PC-3 (cell line): ENCODE measurements at regions not wholly inside any gene's neighbourhood (a gene's known extent, or its start where the extent isn't known, plus 50 kb on each side); places are given as distances from the start of the nearest gene placed in this dataset.
"Not testable (repeated sequence)": the region's sequence is repeated elsewhere in the genome, so short reads cannot be mapped to it uniquely, and the experiment has no call there.

ENCODE experiments used
- ATAC-seq: fragments of 200-7000 bp; cut with Tn5 transposase; 2 replicates; pipeline ENCODE4 v1.9.1; 2020; ENCODE audit warnings: mild to moderate bottlenecking, moderate library complexity
- BruUV-seq: library from RNA; stranded (reverse); fragments of 400-500 nt; replicated peaks from 2 replicates; lab custom pipeline; 2021; lab: Mats Ljungman, UMichigan
- CTCF ChIA-PET: fragments of 300-600 bp; sonication (Branson Sonifier 250); formaldehyde crosslinking; loops from one replicate; lab custom pipeline; 2022; ENCODE audit warnings: antibody characterized with exemption; lab: Charles Lee
- POLR2A ChIA-PET: fragments of 300-600 bp; sonication (Branson Sonifier 250); formaldehyde crosslinking; loops from one replicate; lab custom pipeline; 2022; ENCODE audit warnings: antibody characterized with exemption; ENCODE audit not compliant: unreplicated experiment; lab: Charles Lee
- DNase-seq: peaks from one replicate; pipeline ENCODE4 v3.0.0-alpha.2; 2015
- H2AFZ ChIP-seq: fragments of 300-600 bp; sonication (generic); 2 replicates; pipeline ENCODE4 v1.6.0; 2016; ENCODE audit warnings: antibody characterized with exemption, low read length
- H3F3A ChIP-seq: fragments of 300-600 bp; sonication (generic); one replicate; pipeline ENCODE4 v1.6.0; 2017; ENCODE audit warnings: antibody characterized with exemption, low read length, control low read depth, mild to moderate bottlenecking; ENCODE audit not compliant: unreplicated experiment
- H3K27ac ChIP-seq: fragments of 300-600 bp; sonication (generic); 2 replicates; pipeline ENCODE4 v1.5.1; 2016; ENCODE audit warnings: mild to moderate bottlenecking, low read length
- H3K27me3 ChIP-seq: fragments of 300-600 bp; sonication (generic); 2 replicates; pipeline ENCODE4 v1.6.1; 2016; ENCODE audit warnings: low read length, mixed read lengths
- H3K36me3 ChIP-seq: fragments of 300-600 bp; sonication (generic); 2 replicates; pipeline ENCODE4 v1.6.1; 2016; ENCODE audit warnings: low read depth, mixed run types, low read length, mixed read lengths
- H3K4me1 ChIP-seq: fragments of 300-600 bp; sonication (generic); 2 replicates; pipeline ENCODE4 v1.5.1; 2016; ENCODE audit warnings: low read length; ENCODE audit not compliant: insufficient read depth
- H3K4me2 ChIP-seq: fragments of 300-600 bp; sonication (generic); 2 replicates; pipeline ENCODE4 v1.6.0; 2016; ENCODE audit warnings: low read length
- H3K4me3 ChIP-seq: fragments of 300-600 bp; sonication (generic); 2 replicates; pipeline ENCODE4 v1.5.1; 2016; ENCODE audit warnings: mild to moderate bottlenecking, low read length, mixed read lengths
- H3K79me2 ChIP-seq: fragments of 300-600 bp; sonication (generic); 2 replicates; pipeline ENCODE4 v1.6.1; 2017; ENCODE audit warnings: low read length, mixed read lengths
- H3K9ac ChIP-seq: fragments of 300-600 bp; sonication (generic); 2 replicates; pipeline ENCODE4 v1.6.0; 2016; ENCODE audit warnings: mild to moderate bottlenecking, low read length
- H3K9me2 ChIP-seq: fragments of 300-600 bp; sonication (generic); replicated peaks from 2 replicates; pipeline ENCODE4 v1.6.1; 2016; ENCODE audit warnings: mixed run types, low read length, mixed read lengths
- H3K9me3 ChIP-seq: fragments of 300-600 bp; sonication (generic); 2 replicates; pipeline ENCODE4 v1.6.1; 2016; ENCODE audit warnings: low read length, mixed read lengths
- H4K20me1 ChIP-seq: fragments of 300-600 bp; sonication (generic); 2 replicates; pipeline ENCODE4 v1.6.1; 2016; ENCODE audit warnings: low read length, mixed read lengths
- CTCF ChIP-seq: fragments of 300-600 bp; sonication (generic); conservative IDR thresholded peaks from 2 replicates; pipeline ENCODE4 v1.5.1; 2017; ENCODE audit warnings: antibody characterized with exemption, low read depth, mild to moderate bottlenecking, low read length
- EZH2 ChIP-seq: fragments of 300-600 bp; sonication (generic); IDR thresholded peaks from one replicate; pipeline ENCODE4 v1.6.1; 2017; ENCODE audit warnings: antibody characterized with exemption, mild to moderate bottlenecking, low read length; ENCODE audit not compliant: unreplicated experiment
- EZH2phosphoT487 ChIP-seq: fragments of 300-600 bp; sonication (generic); IDR thresholded peaks from 2 replicates; pipeline ENCODE4 v1.6.1; 2018; ENCODE audit warnings: mild to moderate bottlenecking, antibody characterized with exemption, low read length, borderline replicate concordance
- intact Hi-C: fragments of 100-400 bp; cut with micrococcal nuclease; formaldehyde crosslinking; loops from 2 replicates; pipeline ENCODE4 v1.9.0; 2023

GRCh38 chr2:63737081-63737751, 104.5 kb upstream of the UGP2 start:
- intact Hi-C loops: no loop called here
- Histone ChIP-seq H3K36me3 (no peaks in the 10 kb centered on the region), H4K20me1 (no peaks in the 10 kb centered on the region), H2AFZ (no peak overlapping the region), H3K9ac (no peak overlapping the region), H3K27me3 (no peaks in the 10 kb centered on the region), H3F3A (peaks cover 4% of the 10 kb centered on the region), H3K4me3 (no peak overlapping the region), H3K4me2 (no peak overlapping the region), H3K79me2 (no peaks in the 10 kb centered on the region), H3K4me1 (peaks cover 61% of the 10 kb centered on the region), H3K27ac (peak overlapping the region; percentile 65), H3K9me3 (no peaks in the 10 kb centered on the region), H3K9me2 (no peaks in the 10 kb centered on the region)
- ChIA-PET POLR2A (interaction anchor here (1.0 kb wide), 1 partner anchor 104 kb away, joined by 3 read pairs; the partner anchor contains the start of gene UGP2), CTCF (no interaction called here)
- ATAC-seq (no peak), DNase-seq (no peak)
- TF ChIP-seq EZH2phosphoT487 (no peak), EZH2 (no peak), CTCF (no peak)
- BruUV-seq: no TSS peak

GRCh38 chr2:63738019-63738418, 103.7 kb upstream of the UGP2 start:
- Histone ChIP-seq H3K4me3 (no peak overlapping the region), H3K4me1 (peaks cover 62% of the 10 kb centered on the region), H3K27ac (peak overlapping the region; percentile 37), H3K36me3 (no peaks in the 10 kb centered on the region), H3K9me2 (no peaks in the 10 kb centered on the region), H3K9me3 (no peaks in the 10 kb centered on the region), H3K79me2 (no peaks in the 10 kb centered on the region), H2AFZ (no peak overlapping the region), H3K27me3 (no peaks in the 10 kb centered on the region), H4K20me1 (no peaks in the 10 kb centered on the region), H3F3A (peaks cover 4% of the 10 kb centered on the region), H3K9ac (no peak overlapping the region), H3K4me2 (peak overlapping the region; percentile 54)
- ATAC-seq: peak; percentile 47
- no TSS peak for BruUV-seq
- CTCF ChIA-PET: no interaction called here
- TF ChIP-seq EZH2 (no peak), CTCF (no peak), EZH2phosphoT487 (no peak)
- peak; percentile 64 for DNase-seq
- POLR2A ChIA-PET: no interaction called here
- intact Hi-C loops: no loop called here

- BruUV-seq, DNase-seq, H3F3A ChIP-seq, H3K79me2 ChIP-seq, H3K4me2 ChIP-seq, H3K27ac ChIP-seq, H4K20me1 ChIP-seq, H3K27me3 ChIP-seq, ATAC-seq, H3K36me3 ChIP-seq, H3K9ac ChIP-seq, H3K9me3 ChIP-seq, intact Hi-C loops, POLR2A ChIA-PET, H2AFZ ChIP-seq, H3K4me3 ChIP-seq, H3K9me2 ChIP-seq: not testable (repeated sequence)
- H3K4me1 ChIP-seq: peaks cover 57% of the 10 kb centered on the region
- CTCF ChIA-PET: interaction anchor here (0.6 kb wide), 1 partner anchor 121 kb away, joined by 4 read pairs; no protein-coding TSS in a partner anchor
Measured at GRCh38 chr2:63739180-63739579, 102.5 kb upstream of the UGP2 start.
